MCF 10A (cell line): ENCODE measurements at regions not wholly inside any gene's neighbourhood (a gene's known extent, or its start where the extent isn't known, plus 50 kb on each side); places are given as distances from the start of the nearest gene placed in this dataset.

Source experiments
- BruUV-seq: library from RNA; stranded (reverse); fragments of 400-500 nt; replicated peaks from 2 replicates; lab custom pipeline; 2021; lab: Mats Ljungman, UMichigan
- CTCF ChIA-PET: fragments of 300-600 bp; sonication (Branson Sonifier 250); formaldehyde crosslinking; extraction: SDS; loops from one replicate; lab custom pipeline; 2021; ENCODE audit warnings: antibody characterized with exemption, inconsistent platforms; lab: Yijun Ruan, JAX
- POLR2A ChIA-PET: fragments of 300-600, 350-650 bp; sonication (Branson Sonifier 250); formaldehyde crosslinking; extraction: SDS; loops from one replicate; lab custom pipeline; 2020; ENCODE audit warnings: antibody characterized with exemption, inconsistent platforms; lab: Yijun Ruan, JAX
- DNase-seq: peaks from one replicate; pipeline ENCODE4 v3.0.0-alpha.2; 2018; ENCODE audit not compliant: unreplicated experiment
- H3K27ac Mint-ChIP-seq: one replicate; pipeline ENCODE4 v1.8.0; 2022; ENCODE audit warnings: mild to moderate bottlenecking, low read depth, mixed read lengths; ENCODE audit not compliant: unreplicated experiment
- H3K27me3 Mint-ChIP-seq: one replicate; pipeline ENCODE4 v1.8.0; 2022; ENCODE audit warnings: mixed read lengths; ENCODE audit not compliant: insufficient read depth, unreplicated experiment
- H3K36me3 Mint-ChIP-seq: one replicate; pipeline ENCODE4 v1.8.0; 2022; ENCODE audit warnings: mild to moderate bottlenecking, moderate library complexity, mixed read lengths; ENCODE audit not compliant: insufficient read depth, unreplicated experiment
- H3K4me1 Mint-ChIP-seq: one replicate; pipeline ENCODE4 v1.8.0; 2022; ENCODE audit warnings: mixed read lengths; ENCODE audit not compliant: insufficient read depth, unreplicated experiment
- H3K4me3 Mint-ChIP-seq: one replicate; pipeline ENCODE4 v1.8.0; 2022; ENCODE audit warnings: mild to moderate bottlenecking, moderate library complexity, mixed read lengths; ENCODE audit not compliant: unreplicated experiment
- H3K9me3 Mint-ChIP-seq: one replicate; pipeline ENCODE4 v1.8.0; 2022; ENCODE audit warnings: mixed read lengths; ENCODE audit not compliant: unreplicated experiment
- CTCF ChIP-seq: fragments of 200-600 bp; IDR thresholded peaks from one replicate; pipeline ENCODE4 v1.8.0; 2022; ENCODE audit warnings: antibody characterized with exemption, mild to moderate bottlenecking; ENCODE audit not compliant: unreplicated experiment
- intact Hi-C: fragments of 100-400 bp; cut with micrococcal nuclease; formaldehyde crosslinking; loops from 2 replicates; pipeline ENCODE4 v1.14.1; 2022

GRCh38 chr9:95788521-95788991 lies 86.9 kb upstream of the ERCC6L2 start:
- Mint-ChIP-seq H3K9me3 (no peaks in the 10 kb centered on the region), H3K27ac (no peak overlapping the region), H3K4me3 (no peak overlapping the region), H3K36me3 (no peaks in the 10 kb centered on the region), H3K4me1 (peaks cover 9% of the 10 kb centered on the region), H3K27me3 (peaks cover 14% of the 10 kb centered on the region)
- DNase-seq, result no peak
- intact Hi-C loops, result no loop called here
- POLR2A ChIA-PET, result interaction anchor here (1.1 kb wide), 1 partner anchor 10 kb away, joined by 3 read pairs; no protein-coding TSS in a partner anchor
- no peak for TF ChIP-seq CTCF
- no TSS peak for BruUV-seq
- CTCF ChIA-PET, result no interaction called here

GRCh38 chr9:95788021-95788420 lies 87.5 kb upstream of the ERCC6L2 start:
- Mint-ChIP-seq H3K27me3 (peaks cover 14% of the 10 kb centered on the region), H3K4me1 (peaks cover 9% of the 10 kb centered on the region), H3K36me3 (no peaks in the 10 kb centered on the region), H3K4me3 (no peak overlapping the region), H3K9me3 (no peaks in the 10 kb centered on the region), H3K27ac (no peak overlapping the region)
- ChIA-PET CTCF (no interaction called here), POLR2A (interaction anchor here (1.1 kb wide), 1 partner anchor 9 kb away, joined by 3 read pairs; no protein-coding TSS in a partner anchor)
- intact Hi-C loops, result no loop called here
- peak; percentile 38 for DNase-seq
- BruUV-seq, result no TSS peak
- no peak for TF ChIP-seq CTCF

- H3K9me3 Mint-ChIP-seq, result no peaks in the 10 kb centered on the region
Measured at GRCh38 chr9:95785209-95785608, 90.3 kb upstream of the ERCC6L2 start.

GRCh38 chr9:95784318-95784717 lies 91.2 kb upstream of the ERCC6L2 start:
- BruUV-seq, result no TSS peak
- Mint-ChIP-seq H3K4me3 (no peak overlapping the region), H3K9me3 (no peaks in the 10 kb centered on the region), H3K27ac (no peak overlapping the region), H3K4me1 (peaks cover 9% of the 10 kb centered on the region), H3K36me3 (no peaks in the 10 kb centered on the region), H3K27me3 (peaks cover 5% of the 10 kb centered on the region)
- ChIA-PET POLR2A (interaction anchor here (1.5 kb wide), 1 partner anchor 11 kb away, joined by 4 read pairs; no protein-coding TSS in a partner anchor), CTCF (no interaction called here)
- intact Hi-C loops, result no loop called here
- DNase-seq, result no peak
- TF ChIP-seq CTCF, result no peak

More at GRCh38 chr9:95785209-95785608, 90.3 kb upstream of the ERCC6L2 start:
- no peak for DNase-seq
- CTCF ChIA-PET, result no interaction called here
- no peak for TF ChIP-seq CTCF
- no peak overlapping the region for H3K4me3 Mint-ChIP-seq
- no TSS peak for BruUV-seq
- no peaks in the 10 kb centered on the region for H3K36me3 Mint-ChIP-seq
- H3K27me3 Mint-ChIP-seq, result peaks cover 14% of the 10 kb centered on the region
- no peak overlapping the region for H3K27ac Mint-ChIP-seq
- intact Hi-C loops, result no loop called here
- peaks cover 9% of the 10 kb centered on the region for H3K4me1 Mint-ChIP-seq
- POLR2A ChIA-PET, result no interaction called here
